ENCODE measurements at regions not wholly inside any gene's neighbourhood (a gene's known extent, or its start where the extent isn't known, plus 50 kb on each side); places are given as distances from the start of the nearest gene placed in this dataset.
A peak's percentile ranks its signal among the peaks of the same experiment; 100 is the strongest.
"Not testable (repeated sequence)": the region's sequence is repeated elsewhere in the genome, so short reads cannot be mapped to it uniquely, and the experiment has no call there.

- DNase-seq (ENCODE audit: low spot score); ATAC-seq; intact Hi-C loops (cut with DNase I): not testable (repeated sequence)
Observed at GRCh38 chr7:56697058-56697457, 435.2 kb downstream of the ZNF479 start.

GRCh38 chr7:56686276-56686859 is 445.9 kb downstream of the ZNF479 start:
- intact Hi-C loops (cut with DNase I), result no loop called here
- ATAC-seq, result no peak
- no peak for DNase-seq (ENCODE audit: low spot score)

GRCh38 chr7:56639173-56639746 is 493.0 kb downstream of the ZNF479 start:
- intact Hi-C loops (cut with DNase I), result no loop called here
- DNase-seq (ENCODE audit: low spot score) (no peak), ATAC-seq (no peak)

GRCh38 chr7:56609852-56610355 is 493.7 kb upstream of the NUPR2 start:
- ATAC-seq (no peak), DNase-seq (ENCODE audit: low spot score) (no peak)
- intact Hi-C loops (cut with DNase I), result no loop called here

GRCh38 chr7:56605146-56605545 is 488.9 kb upstream of the NUPR2 start:
- intact Hi-C loops (cut with DNase I), result no loop called here
- DNase-seq (ENCODE audit: low spot score), result no peak
- ATAC-seq, result no peak

GRCh38 chr7:56578612-56579011 is 462.4 kb upstream of the NUPR2 start:
- no peak for ATAC-seq
- DNase-seq (ENCODE audit: low spot score), result no peak

GRCh38 chr7:56570968-56571367 is 454.8 kb upstream of the NUPR2 start:
- intact Hi-C loops (cut with DNase I), result no loop called here
- no peak for DNase-seq (ENCODE audit: low spot score)
- ATAC-seq, result no peak

More at GRCh38 chr7:56578612-56579011, 462.4 kb upstream of the NUPR2 start:
- intact Hi-C loops (cut with DNase I), result no loop called here

GRCh38 chr7:56538541-56539429 is 422.6 kb upstream of the NUPR2 start:
- intact Hi-C loops (cut with DNase I), result no loop called here

GRCh38 chr7:56537952-56538351 is 421.7 kb upstream of the NUPR2 start:
- DNase-seq (ENCODE audit: low spot score), result no peak
- intact Hi-C loops (cut with DNase I), result no loop called here

More at GRCh38 chr7:56538541-56539429, 422.6 kb upstream of the NUPR2 start:
- DNase-seq (ENCODE audit: low spot score) (no peak), ATAC-seq (no peak)

GRCh38 chr7:56537477-56537876 is 421.3 kb upstream of the NUPR2 start:
- intact Hi-C loops (cut with DNase I), result no loop called here
- DNase-seq (ENCODE audit: low spot score) (no peak), ATAC-seq (no peak)

More at GRCh38 chr7:56537952-56538351, 421.7 kb upstream of the NUPR2 start:
- peak; percentile 64 for ATAC-seq

GRCh38 chr7:56495165-56495564 is 378.9 kb upstream of the NUPR2 start:
- intact Hi-C loops (cut with DNase I), result no loop called here
- ATAC-seq (no peak), DNase-seq (ENCODE audit: low spot score) (no peak)

- intact Hi-C loops (cut with DNase I), result no loop called here
- ATAC-seq (no peak), DNase-seq (ENCODE audit: low spot score) (no peak)
Observed at GRCh38 chr7:56493704-56494450, 377.7 kb upstream of the NUPR2 start.

GRCh38 chr7:56493196-56493595 is 377.0 kb upstream of the NUPR2 start:
- DNase-seq (ENCODE audit: low spot score), result no peak
- intact Hi-C loops (cut with DNase I), result no loop called here
- ATAC-seq, result no peak

- DNase-seq (ENCODE audit: low spot score) (no peak), ATAC-seq (no peak)
- intact Hi-C loops (cut with DNase I), result no loop called here
Observed at GRCh38 chr7:56491636-56492425, 375.6 kb upstream of the NUPR2 start.

GRCh38 chr7:56483861-56484550 is 367.8 kb upstream of the NUPR2 start:
- DNase-seq (ENCODE audit: low spot score), result no peak
- intact Hi-C loops (cut with DNase I), result no loop called here
- no peak for ATAC-seq

- intact Hi-C loops (cut with DNase I), result no loop called here
- no peak for DNase-seq (ENCODE audit: low spot score)
- no peak for ATAC-seq
Observed at GRCh38 chr7:56483153-56483552, 366.9 kb upstream of the NUPR2 start.

GRCh38 chr7:56479748-56480147 is 363.5 kb upstream of the NUPR2 start:
- ATAC-seq (no peak), DNase-seq (ENCODE audit: low spot score) (no peak)
- intact Hi-C loops (cut with DNase I), result no loop called here

GRCh38 chr7:56479136-56479535 is 362.9 kb upstream of the NUPR2 start:
- intact Hi-C loops (cut with DNase I), result no loop called here
- DNase-seq (ENCODE audit: low spot score) (no peak), ATAC-seq (no peak)
